CD4-positive, alpha-beta T cell treated with Interleukin-1 beta for 1 hour (primary cell): ENCODE measurements at regions not wholly inside any gene's neighbourhood (a gene's known extent, or its start where the extent isn't known, plus 50 kb on each side); places are given as distances from the start of the nearest gene placed in this dataset.
A peak's percentile ranks its signal among the peaks of the same experiment; 100 is the strongest.

Source experiments
- DNase-seq, 2 donors: peaks; one replicate each; pipeline ENCODE4 v3.0.0-alpha.2; 2020 to 2022

- DNase-seq: no peak
Measured at GRCh38 chr12:89253488-89253887, 98.8 kb downstream of the DUSP6 start.

GRCh38 chr12:89252284-89252683 is 100.0 kb downstream of the DUSP6 start:
- no peak for DNase-seq

GRCh38 chr12:89251342-89252271 is 100.7 kb downstream of the DUSP6 start:
- DNase-seq: no peak

GRCh38 chr12:89250636-89251035 is 101.7 kb downstream of the DUSP6 start:
- no peak for DNase-seq

GRCh38 chr12:89250213-89250612 is 102.1 kb downstream of the DUSP6 start:
- DNase-seq: no peak

GRCh38 chr12:89247967-89248366 is 104.3 kb downstream of the DUSP6 start:
- DNase-seq: no peak

- DNase-seq: no peak
Measured at GRCh38 chr12:89247541-89247942, 104.8 kb downstream of the DUSP6 start.

- peak; percentile 53 to 54 for DNase-seq
Measured at GRCh38 chr12:89245090-89245489, 107.2 kb downstream of the DUSP6 start.

- peak; percentile 22 to 44 for DNase-seq
Measured at GRCh38 chr12:89244536-89244935, 107.8 kb downstream of the DUSP6 start.

GRCh38 chr12:89243771-89244170 is 108.5 kb downstream of the DUSP6 start:
- no peak for DNase-seq

- DNase-seq: no peak
Measured at GRCh38 chr12:89239534-89239933, 112.8 kb downstream of the DUSP6 start.

- DNase-seq: no peak
Measured at GRCh38 chr12:89238593-89238992, 113.7 kb downstream of the DUSP6 start.

- DNase-seq: no peak
Measured at GRCh38 chr12:89237763-89238162, 114.5 kb downstream of the DUSP6 start.

GRCh38 chr12:89236748-89237383 is 115.4 kb downstream of the DUSP6 start:
- DNase-seq: no peak

GRCh38 chr12:89236237-89236636 is 116.1 kb downstream of the DUSP6 start:
- no peak for DNase-seq

- peak in 1 of 2 donors; percentile 19 for DNase-seq
Measured at GRCh38 chr12:89235189-89235993, 116.9 kb downstream of the DUSP6 start.

- DNase-seq: no peak
Measured at GRCh38 chr12:89234324-89235114, 117.8 kb downstream of the DUSP6 start.

GRCh38 chr12:89231686-89232085 is 120.6 kb downstream of the DUSP6 start:
- DNase-seq: no peak

- DNase-seq: no peak
Measured at GRCh38 chr12:89230376-89231315, 121.7 kb downstream of the DUSP6 start.

- no peak for DNase-seq
Measured at GRCh38 chr12:89228491-89228890, 123.8 kb downstream of the DUSP6 start.

- no peak for DNase-seq
Measured at GRCh38 chr12:89227774-89228173, 124.5 kb downstream of the DUSP6 start.
